ENCODE measurements at regions not wholly inside any gene's neighbourhood (a gene's known extent, or its start where the extent isn't known, plus 50 kb on each side); places are given as distances from the start of the nearest gene placed in this dataset.

DNA sequence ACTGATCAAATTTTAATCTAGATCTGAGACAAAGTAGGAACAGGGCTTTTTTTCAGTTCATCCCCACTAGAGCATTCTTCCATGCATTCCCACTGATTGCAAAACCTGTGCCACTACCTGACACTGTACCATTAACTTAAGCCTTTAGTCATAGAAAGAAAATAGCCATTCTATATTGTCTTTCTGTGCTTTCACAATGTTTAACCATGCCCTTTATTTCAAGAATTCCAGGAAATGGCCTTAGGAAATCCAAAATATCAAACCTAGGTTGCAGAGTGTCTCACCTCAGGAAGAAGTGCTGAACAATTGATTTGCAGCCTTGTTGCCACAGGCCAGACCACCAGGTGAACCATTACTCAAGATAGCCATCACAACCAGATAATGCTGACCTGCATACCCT lies 56.2 kb upstream of the TGFBR2 start:
- no peak overlapping the region for H3K4me3 ChIP-seq (ENCODE audit: low read depth, low read length)
- no peaks in the 10 kb centered on the region for H3K36me3 ChIP-seq
- no peaks in the 10 kb centered on the region for H3K27me3 ChIP-seq
- H3K9me3 ChIP-seq, result no peaks in the 10 kb centered on the region
- TF ChIP-seq, protein P1, sequence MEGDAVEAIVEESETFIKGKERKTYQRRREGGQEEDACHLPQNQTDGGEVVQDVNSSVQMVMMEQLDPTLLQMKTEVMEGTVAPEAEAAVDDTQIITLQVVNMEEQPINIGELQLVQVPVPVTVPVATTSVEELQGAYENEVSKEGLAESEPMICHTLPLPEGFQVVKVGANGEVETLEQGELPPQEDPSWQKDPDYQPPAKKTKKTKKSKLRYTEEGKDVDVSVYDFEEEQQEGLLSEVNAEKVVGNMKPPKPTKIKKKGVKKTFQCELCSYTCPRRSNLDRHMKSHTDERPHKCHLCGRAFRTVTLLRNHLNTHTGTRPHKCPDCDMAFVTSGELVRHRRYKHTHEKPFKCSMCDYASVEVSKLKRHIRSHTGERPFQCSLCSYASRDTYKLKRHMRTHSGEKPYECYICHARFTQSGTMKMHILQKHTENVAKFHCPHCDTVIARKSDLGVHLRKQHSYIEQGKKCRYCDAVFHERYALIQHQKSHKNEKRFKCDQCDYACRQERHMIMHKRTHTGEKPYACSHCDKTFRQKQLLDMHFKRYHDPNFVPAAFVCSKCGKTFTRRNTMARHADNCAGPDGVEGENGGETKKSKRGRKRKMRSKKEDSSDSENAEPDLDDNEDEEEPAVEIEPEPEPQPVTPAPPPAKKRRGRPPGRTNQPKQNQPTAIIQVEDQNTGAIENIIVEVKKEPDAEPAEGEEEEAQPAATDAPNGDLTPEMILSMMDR (IDR thresholded peaks at IDR 0.05; ENCODE audit: low read depth, low read length), result no peak
- H3K4me1 ChIP-seq, result no peaks in the 10 kb centered on the region
- DNase-seq, result no peak

GRCh38 chr3:30551266-30551665 lies 55.1 kb upstream of the TGFBR2 start:
- TF ChIP-seq, protein P1 (IDR thresholded peaks at IDR 0.05; ENCODE audit: low read depth, low read length), result no peak
- H3K36me3 ChIP-seq, result no peaks in the 10 kb centered on the region
- no peaks in the 10 kb centered on the region for H3K27me3 ChIP-seq
- H3K4me1 ChIP-seq, result no peaks in the 10 kb centered on the region
- no peak for DNase-seq
- no peaks in the 10 kb centered on the region for H3K9me3 ChIP-seq
- H3K4me3 ChIP-seq (ENCODE audit: low read depth, low read length), result no peak overlapping the region

DNA sequence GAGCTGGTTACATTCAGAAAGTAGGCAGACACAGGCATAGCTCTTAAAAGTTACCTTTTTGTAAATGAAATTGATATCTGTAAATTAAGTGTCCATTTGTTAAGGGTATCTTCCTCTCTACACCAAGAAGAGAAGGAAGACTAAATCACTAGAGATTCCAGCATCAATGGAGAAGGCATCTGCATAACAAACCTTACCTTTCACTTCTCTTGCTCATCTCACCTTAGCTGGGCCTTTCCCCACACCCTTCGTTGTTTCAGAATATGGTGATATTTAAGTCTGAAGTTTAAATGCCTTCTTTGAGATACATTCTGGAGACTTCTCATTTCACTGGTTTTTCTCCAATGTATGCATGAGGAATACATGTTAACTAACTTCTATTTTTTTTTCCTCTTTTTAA lies 54.5 kb upstream of the TGFBR2 start:
- TF ChIP-seq, protein P1 (IDR thresholded peaks at IDR 0.05; ENCODE audit: low read depth, low read length), result no peak
- Histone ChIP-seq H3K27me3 (no peaks in the 10 kb centered on the region), H3K36me3 (no peaks in the 10 kb centered on the region), H3K9me3 (no peaks in the 10 kb centered on the region), H3K4me3 (ENCODE audit: low read depth, low read length) (no peak overlapping the region), H3K4me1 (no peaks in the 10 kb centered on the region)
- no peak for DNase-seq

GRCh38 chr3:30553641-30554316 lies 52.6 kb upstream of the TGFBR2 start:
- no peak for DNase-seq
- H3K4me3 ChIP-seq (ENCODE audit: low read depth, low read length), result no peak overlapping the region
- H3K9me3 ChIP-seq, result no peaks in the 10 kb centered on the region
- TF ChIP-seq, protein P1 (IDR thresholded peaks at IDR 0.05; ENCODE audit: low read depth, low read length), result no peak
- H3K27me3 ChIP-seq, result no peaks in the 10 kb centered on the region
- no peaks in the 10 kb centered on the region for H3K4me1 ChIP-seq
- H3K36me3 ChIP-seq, result no peaks in the 10 kb centered on the region

DNA sequence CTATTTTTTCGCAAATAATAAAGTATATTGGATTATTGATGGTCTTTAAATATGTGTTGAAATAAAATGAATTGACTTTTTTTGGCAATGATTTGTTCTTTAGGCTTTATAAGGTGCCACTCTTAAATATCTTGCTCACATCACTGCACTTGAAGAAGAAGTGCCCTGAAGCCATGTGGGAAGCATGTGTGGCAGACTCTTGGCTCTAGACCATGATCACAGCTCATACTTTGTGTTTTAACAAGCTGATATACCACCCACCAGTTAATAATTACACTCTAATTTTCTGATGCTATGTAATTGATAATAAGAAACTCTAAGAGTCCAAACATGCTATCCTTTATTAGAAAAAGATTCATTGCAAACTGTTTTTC lies 52.1 kb upstream of the TGFBR2 start:
- Histone ChIP-seq H3K9me3 (no peaks in the 10 kb centered on the region), H3K27me3 (no peaks in the 10 kb centered on the region), H3K36me3 (no peaks in the 10 kb centered on the region), H3K4me3 (ENCODE audit: low read depth, low read length) (no peak overlapping the region), H3K4me1 (no peaks in the 10 kb centered on the region)
- TF ChIP-seq, protein P1 (IDR thresholded peaks at IDR 0.05; ENCODE audit: low read depth, low read length), result no peak
- no peak for DNase-seq

GRCh38 chr3:30555968-30556367 lies 50.4 kb upstream of the TGFBR2 start:
- H3K9me3 ChIP-seq, result no peaks in the 10 kb centered on the region
- no peaks in the 10 kb centered on the region for H3K4me1 ChIP-seq
- TF ChIP-seq, protein P1 (IDR thresholded peaks at IDR 0.05; ENCODE audit: low read depth, low read length), result no peak
- H3K27me3 ChIP-seq, result no peaks in the 10 kb centered on the region
- no peak overlapping the region for H3K4me3 ChIP-seq (ENCODE audit: low read depth, low read length)
- H3K36me3 ChIP-seq, result no peaks in the 10 kb centered on the region
- no peak for DNase-seq
